Tibial nerve (tissue), 4 donors: ENCODE measurements at regions not wholly inside any gene's neighbourhood (a gene's known extent, or its start where the extent isn't known, plus 50 kb on each side); places are given as distances from the start of the nearest gene placed in this dataset.

Source experiments
- EP300 ChIP-seq, 2 donors: sonication (generic); formaldehyde crosslinking; IDR thresholded peaks; one replicate each; pipeline ENCODE4 v1.6.1; 2017; ENCODE audit warnings: antibody characterized with exemption in 2 of 2, mild to moderate bottlenecking in 1 of 2
- POLR2A ChIP-seq, 2 donors: fragments of 450-650 bp; IDR thresholded peaks; one replicate each; pipeline ENCODE4 v1.6.1; 2017; ENCODE audit warnings: antibody characterized with exemption in 2 of 2, mild to moderate bottlenecking in 2 of 2, moderate library complexity in 2 of 2
- TF ChIP-seq, protein P1 (sequence below), 5 experiments: fragments of 200-600 bp in 3 of 5; fragments of 450-650 bp in 2 of 5; sonication (generic) in 3 of 5; IDR thresholded peaks; one replicate each; pipeline ENCODE4 v1.5.1; 2016 to 2019; ENCODE audit warnings: antibody characterized with exemption in 5 of 5, mild to moderate bottlenecking in 3 of 5, moderate library complexity in 2 of 5

GRCh38 chr6:19454001-19454720 lies 383.0 kb upstream of the ID4 start:
- no peak for TF ChIP-seq POLR2A (IDR thresholded peaks at IDR 0.05)
- TF ChIP-seq, protein P1, sequence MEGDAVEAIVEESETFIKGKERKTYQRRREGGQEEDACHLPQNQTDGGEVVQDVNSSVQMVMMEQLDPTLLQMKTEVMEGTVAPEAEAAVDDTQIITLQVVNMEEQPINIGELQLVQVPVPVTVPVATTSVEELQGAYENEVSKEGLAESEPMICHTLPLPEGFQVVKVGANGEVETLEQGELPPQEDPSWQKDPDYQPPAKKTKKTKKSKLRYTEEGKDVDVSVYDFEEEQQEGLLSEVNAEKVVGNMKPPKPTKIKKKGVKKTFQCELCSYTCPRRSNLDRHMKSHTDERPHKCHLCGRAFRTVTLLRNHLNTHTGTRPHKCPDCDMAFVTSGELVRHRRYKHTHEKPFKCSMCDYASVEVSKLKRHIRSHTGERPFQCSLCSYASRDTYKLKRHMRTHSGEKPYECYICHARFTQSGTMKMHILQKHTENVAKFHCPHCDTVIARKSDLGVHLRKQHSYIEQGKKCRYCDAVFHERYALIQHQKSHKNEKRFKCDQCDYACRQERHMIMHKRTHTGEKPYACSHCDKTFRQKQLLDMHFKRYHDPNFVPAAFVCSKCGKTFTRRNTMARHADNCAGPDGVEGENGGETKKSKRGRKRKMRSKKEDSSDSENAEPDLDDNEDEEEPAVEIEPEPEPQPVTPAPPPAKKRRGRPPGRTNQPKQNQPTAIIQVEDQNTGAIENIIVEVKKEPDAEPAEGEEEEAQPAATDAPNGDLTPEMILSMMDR (IDR thresholded peaks at IDR 0.05), result no peak
- no peak for TF ChIP-seq EP300 (IDR thresholded peaks at IDR 0.05)
